ENCODE measurements at regions not wholly inside any gene's neighbourhood (a gene's known extent, or its start where the extent isn't known, plus 50 kb on each side); places are given as distances from the start of the nearest gene placed in this dataset.

DNA sequence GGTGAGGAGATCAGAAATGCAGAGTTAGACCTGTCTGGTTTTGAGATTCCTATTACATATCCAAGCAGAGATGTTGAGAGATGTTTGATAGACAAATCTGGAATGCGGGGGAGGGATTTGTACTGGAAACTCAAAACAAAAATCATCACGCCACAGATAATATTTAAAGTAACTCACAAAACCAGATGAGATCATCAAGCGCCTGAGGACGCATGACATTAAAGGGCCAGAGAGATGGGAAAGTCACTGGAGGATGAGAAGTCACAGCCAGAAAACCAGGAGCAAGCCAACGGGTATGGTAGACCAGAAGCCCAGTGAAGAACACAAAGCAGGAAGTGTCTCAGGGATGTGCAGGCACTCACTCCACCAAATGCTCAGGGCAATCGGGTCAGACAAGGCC, 87.7 kb downstream of the DLL1 start:
- in situ Hi-C loops (cut with HindIII; ENCODE audit: low sequenced_read_pairs) = no loop called here
- H3K4me3 ChIP-seq (ENCODE audit: low read depth, low read length) = no peak overlapping the region
- TF ChIP-seq, protein P1, sequence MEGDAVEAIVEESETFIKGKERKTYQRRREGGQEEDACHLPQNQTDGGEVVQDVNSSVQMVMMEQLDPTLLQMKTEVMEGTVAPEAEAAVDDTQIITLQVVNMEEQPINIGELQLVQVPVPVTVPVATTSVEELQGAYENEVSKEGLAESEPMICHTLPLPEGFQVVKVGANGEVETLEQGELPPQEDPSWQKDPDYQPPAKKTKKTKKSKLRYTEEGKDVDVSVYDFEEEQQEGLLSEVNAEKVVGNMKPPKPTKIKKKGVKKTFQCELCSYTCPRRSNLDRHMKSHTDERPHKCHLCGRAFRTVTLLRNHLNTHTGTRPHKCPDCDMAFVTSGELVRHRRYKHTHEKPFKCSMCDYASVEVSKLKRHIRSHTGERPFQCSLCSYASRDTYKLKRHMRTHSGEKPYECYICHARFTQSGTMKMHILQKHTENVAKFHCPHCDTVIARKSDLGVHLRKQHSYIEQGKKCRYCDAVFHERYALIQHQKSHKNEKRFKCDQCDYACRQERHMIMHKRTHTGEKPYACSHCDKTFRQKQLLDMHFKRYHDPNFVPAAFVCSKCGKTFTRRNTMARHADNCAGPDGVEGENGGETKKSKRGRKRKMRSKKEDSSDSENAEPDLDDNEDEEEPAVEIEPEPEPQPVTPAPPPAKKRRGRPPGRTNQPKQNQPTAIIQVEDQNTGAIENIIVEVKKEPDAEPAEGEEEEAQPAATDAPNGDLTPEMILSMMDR (IDR thresholded peaks at IDR 0.05; ENCODE audit: low read depth, low read length, missing control alignments) = no peak
- DNase-seq (ENCODE audit: low read depth) = no peak

DNA sequence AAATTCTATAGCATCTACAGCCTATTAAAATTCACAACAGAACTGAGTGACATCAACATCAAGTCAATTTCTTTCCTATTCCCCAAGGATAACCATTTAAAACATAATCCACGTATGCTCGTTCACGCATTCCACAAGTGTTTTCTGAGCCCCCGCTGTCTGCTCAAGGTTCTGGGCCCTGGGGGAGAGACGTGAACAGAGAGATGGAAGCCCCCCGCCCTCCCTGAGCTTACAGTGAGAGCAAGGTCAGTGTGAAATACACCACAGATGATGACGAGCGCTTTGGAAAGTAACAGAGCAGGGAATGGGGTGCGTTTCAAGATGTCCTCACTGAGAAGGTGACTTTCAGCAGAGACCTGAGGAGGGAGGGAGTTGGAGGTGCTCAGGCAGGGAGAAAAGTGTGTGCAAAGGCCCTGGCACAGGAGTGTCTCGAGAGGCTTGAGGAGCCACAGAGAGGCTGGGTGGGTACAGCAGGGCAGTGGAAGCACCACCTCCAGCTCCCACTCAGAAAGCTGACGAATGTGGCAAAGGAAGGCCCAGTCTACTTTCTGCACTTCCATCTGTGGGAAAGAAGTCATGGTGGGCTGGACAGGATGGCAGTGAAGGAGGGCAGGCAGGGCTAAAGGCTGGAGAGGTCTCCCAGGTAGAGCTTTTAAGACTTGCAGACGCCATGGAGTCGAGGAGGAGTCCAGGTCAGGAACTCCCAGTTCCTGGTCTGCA, 88.3 kb downstream of the DLL1 start:
- in situ Hi-C loops (cut with HindIII; ENCODE audit: low sequenced_read_pairs) = no loop called here
- TF ChIP-seq, protein P1 (IDR thresholded peaks at IDR 0.05; ENCODE audit: low read depth, low read length, missing control alignments) = no peak
- H3K4me3 ChIP-seq (ENCODE audit: low read depth, low read length) = no peak overlapping the region
- DNase-seq (ENCODE audit: low read depth) = no peak

DNA sequence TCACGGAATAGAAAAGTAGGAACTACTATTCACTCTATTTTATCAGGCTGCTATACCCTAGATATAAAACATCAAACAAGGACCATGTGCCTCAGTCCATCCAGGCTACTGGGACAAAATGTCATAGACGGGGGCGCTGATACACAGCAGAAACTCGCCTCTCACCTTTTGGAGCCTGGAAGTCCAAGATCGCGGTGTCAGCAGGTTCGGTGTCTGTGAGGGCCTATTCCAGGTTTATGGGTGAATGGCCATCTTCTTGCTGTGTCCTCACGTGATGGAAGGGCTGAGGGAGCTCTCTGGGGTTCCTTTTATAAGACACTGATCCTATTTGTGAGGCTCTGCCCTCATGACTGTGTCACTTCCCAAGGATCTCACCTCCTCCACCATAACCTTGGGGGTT, 89.5 kb downstream of the DLL1 start:
- TF ChIP-seq, protein P1 (IDR thresholded peaks at IDR 0.05; ENCODE audit: low read depth, low read length, missing control alignments) = no peak
- H3K4me3 ChIP-seq (ENCODE audit: low read depth, low read length) = no peak overlapping the region
- in situ Hi-C loops (cut with HindIII; ENCODE audit: low sequenced_read_pairs) = no loop called here
- no peak for DNase-seq (ENCODE audit: low read depth)

- no peak for DNase-seq (ENCODE audit: low read depth)
- in situ Hi-C loops (cut with HindIII; ENCODE audit: low sequenced_read_pairs) = no loop called here
- H3K4me3 ChIP-seq (ENCODE audit: low read depth, low read length) = no peak overlapping the region
- TF ChIP-seq, protein P1 (IDR thresholded peaks at IDR 0.05; ENCODE audit: low read depth, low read length, missing control alignments) = no peak
Measured at GRCh38 chr6:170200458-170200891, 90.4 kb downstream of the DLL1 start.

GRCh38 chr6:170199716-170200115, 91.2 kb downstream of the DLL1 start:
- no peak for DNase-seq (ENCODE audit: low read depth)
- in situ Hi-C loops (cut with HindIII; ENCODE audit: low sequenced_read_pairs) = no loop called here
- TF ChIP-seq, protein P1 (IDR thresholded peaks at IDR 0.05; ENCODE audit: low read depth, low read length, missing control alignments) = no peak
- H3K4me3 ChIP-seq (ENCODE audit: low read depth, low read length) = no peak overlapping the region

- TF ChIP-seq, protein P1 (IDR thresholded peaks at IDR 0.05; ENCODE audit: low read depth, low read length, missing control alignments) = no peak
- DNase-seq (ENCODE audit: low read depth) = no peak
- no peak overlapping the region for H3K4me3 ChIP-seq (ENCODE audit: low read depth, low read length)
- in situ Hi-C loops (cut with HindIII; ENCODE audit: low sequenced_read_pairs) = no loop called here
Measured at GRCh38 chr6:170198298-170198697, 92.6 kb downstream of the DLL1 start.

All from astrocyte of the cerebellum (primary cell).